ENCODE measurements at regions not wholly inside any gene's neighbourhood (a gene's known extent, or its start where the extent isn't known, plus 50 kb on each side); places are given as distances from the start of the nearest gene placed in this dataset.
A peak's percentile ranks its signal among the peaks of the same experiment; 100 is the strongest.
"Not testable (repeated sequence)": the region's sequence is repeated elsewhere in the genome, so short reads cannot be mapped to it uniquely, and the experiment has no call there.

DNA sequence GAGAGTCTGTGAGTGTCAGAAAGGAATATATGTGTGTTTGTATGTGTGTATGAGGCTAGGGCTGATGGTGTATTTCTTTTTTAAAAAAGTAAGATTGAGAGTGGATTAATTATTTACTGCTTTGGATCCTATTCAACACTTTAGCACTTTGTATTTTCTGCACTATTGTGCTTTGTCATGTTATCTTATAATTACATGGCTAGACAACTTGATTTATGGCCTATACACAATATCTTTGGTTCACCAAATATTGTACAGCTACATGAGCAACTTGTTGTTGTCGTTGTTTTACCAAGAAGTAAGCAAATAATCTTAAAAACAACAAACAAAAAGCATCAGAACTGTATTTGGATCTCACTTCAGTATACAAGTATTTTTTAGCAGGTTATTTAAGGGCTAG, 84.6 kb upstream of the TBX18 start:
- DNase-seq (ENCODE audit: insufficient read length) = no peak
- FAIRE-seq = no peak
- TF ChIP-seq POLR2A (IDR thresholded peaks at IDR 0.05; ENCODE audit: low read depth, low read length) (no peak), TAF1 (IDR thresholded peaks at IDR 0.05; ENCODE audit: borderline replicate concordance, low read depth, low read length) (no peak), POLR2AphosphoS5 (IDR thresholded peaks at IDR 0.05; ENCODE audit: low read depth, low read length) (no peak)

DNA sequence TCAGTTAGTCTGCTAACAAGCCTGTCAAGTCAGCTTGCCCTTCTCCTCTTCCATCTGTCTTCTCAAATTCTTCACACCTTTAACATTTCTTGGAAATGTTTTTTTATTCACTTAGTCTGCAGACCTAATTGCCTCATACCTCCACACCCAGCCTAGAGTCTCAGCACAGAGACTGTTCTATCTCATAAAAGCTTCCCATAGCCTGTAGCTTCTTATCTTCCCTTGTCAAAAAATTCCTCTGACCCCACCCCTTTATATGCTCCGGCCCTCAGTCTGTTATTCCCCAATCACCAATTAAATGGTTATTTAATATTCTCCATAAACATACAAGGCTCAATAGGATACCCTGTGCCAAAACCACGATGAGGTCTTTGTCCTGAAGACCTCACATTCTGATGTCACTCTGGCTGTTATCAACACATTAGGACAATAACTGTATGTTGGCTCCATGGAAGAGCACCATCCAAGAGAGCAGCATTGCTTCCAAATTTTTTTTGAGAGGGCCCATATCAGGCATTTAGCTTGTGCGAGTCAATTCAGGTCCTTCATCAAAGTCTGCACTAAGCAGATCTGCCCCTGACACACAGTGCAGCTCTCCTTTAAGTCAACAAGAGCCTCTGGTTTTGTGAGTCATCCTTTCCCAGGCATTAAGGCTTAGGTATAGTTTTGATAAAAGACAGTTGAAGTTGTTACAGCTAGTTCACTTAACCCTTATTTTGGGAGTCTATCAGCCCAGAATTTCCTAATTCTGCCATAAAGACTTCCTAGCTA, 83.2 kb upstream of the TBX18 start:
- no peak for TF ChIP-seq TAF1 (IDR thresholded peaks at IDR 0.05; ENCODE audit: borderline replicate concordance, low read depth, low read length)
- TF ChIP-seq POLR2AphosphoS5 (IDR thresholded peaks at IDR 0.05; ENCODE audit: low read depth, low read length) = no peak
- no peak for TF ChIP-seq POLR2A (IDR thresholded peaks at IDR 0.05; ENCODE audit: low read depth, low read length)
- DNase-seq (ENCODE audit: insufficient read length) (no peak), FAIRE-seq (no peak)

DNA sequence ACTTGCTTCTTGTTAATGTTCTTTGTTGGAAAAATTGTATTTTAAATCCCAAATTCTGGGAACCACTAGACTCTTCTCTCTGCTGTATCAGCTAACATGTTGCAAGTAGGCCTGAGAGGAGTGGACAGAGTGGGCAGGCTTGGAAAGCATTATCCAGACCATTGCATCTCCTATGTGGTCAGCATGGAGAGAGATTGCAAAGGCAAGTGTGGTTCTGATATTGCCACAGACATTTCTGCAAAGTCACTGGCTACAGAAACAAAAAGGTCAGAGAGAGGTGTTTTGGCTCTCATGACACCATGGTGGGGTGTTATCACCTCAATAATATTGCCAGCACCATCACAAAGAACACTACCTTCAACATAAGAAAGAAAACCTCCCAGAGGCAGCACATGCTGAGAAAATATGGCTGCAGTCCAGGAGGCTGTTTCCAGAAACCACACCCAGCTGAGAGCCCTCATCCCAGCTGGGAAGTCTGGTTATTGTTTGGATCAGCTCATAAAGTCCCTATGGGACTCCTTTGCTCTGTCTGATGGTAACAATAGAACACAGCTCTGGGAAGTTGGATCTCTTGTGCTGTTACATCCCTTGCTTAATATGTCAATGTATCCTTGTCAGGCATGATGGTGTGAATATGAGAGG, 78.2 kb upstream of the TBX18 start:
- no peak for TF ChIP-seq POLR2A (IDR thresholded peaks at IDR 0.05; ENCODE audit: low read depth, low read length)
- TF ChIP-seq TAF1 (IDR thresholded peaks at IDR 0.05; ENCODE audit: borderline replicate concordance, low read depth, low read length) = no peak
- TF ChIP-seq POLR2AphosphoS5 (IDR thresholded peaks at IDR 0.05; ENCODE audit: low read depth, low read length) = no peak
- FAIRE-seq = no peak
- DNase-seq (ENCODE audit: insufficient read length) = no peak

DNA sequence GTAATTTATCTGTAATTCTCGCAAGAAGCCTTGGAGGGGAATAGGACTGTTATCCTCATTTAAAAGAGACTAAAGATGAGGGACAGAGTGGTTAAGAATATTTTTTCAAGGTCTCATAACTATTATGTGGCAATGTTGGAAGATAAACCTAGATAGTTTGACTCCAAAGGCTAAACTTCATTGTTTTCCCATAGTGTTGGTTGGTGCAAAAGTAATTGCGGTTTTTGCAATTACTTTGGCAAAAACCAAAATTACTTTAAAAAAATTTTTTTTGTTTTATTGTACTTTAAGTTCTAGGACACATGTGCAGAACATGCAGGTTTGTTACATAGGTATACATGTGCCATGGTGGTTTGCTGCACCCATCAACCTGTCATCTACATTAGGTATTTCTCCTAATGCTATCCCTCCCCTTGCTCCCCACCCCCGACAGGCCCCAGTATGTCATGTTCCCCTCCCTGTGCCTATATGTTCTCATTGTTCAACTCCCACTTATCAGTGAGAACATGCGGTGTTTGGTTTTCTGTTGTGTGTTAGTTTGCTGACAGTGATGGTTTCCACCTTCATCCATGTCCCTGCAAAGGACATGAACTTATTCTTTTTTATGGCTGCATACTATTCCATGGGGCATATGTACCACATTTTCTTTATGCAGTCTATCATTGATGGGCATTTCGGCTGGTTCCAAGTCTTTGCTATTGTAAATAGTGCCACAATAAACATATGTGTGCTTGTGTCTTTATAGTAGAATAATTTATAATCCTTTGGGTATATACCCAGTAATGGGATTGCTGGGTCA, 72.9 kb upstream of the TBX18 start:
- not testable (repeated sequence) for DNase-seq (ENCODE audit: insufficient read length); FAIRE-seq

DNA sequence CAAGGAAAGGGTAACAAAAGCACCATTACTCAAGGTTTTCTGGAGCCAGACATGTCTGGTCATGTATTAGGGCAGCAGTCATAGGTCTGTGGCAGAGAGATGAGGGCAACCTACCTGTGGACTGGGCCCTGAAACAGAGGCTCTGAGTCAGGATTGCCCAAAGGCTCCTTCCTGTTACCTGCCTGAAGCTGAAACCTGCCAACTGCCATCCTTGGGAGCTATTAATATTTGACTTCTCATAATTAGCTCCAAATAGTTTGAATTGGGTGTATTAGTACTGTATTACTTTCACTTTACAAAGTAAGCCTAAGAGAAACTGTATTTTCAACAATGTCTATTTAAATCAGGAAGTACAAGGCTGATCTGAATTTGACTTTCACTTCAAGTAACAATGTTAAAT, 72.0 kb upstream of the TBX18 start:
- no peak for TF ChIP-seq POLR2A (IDR thresholded peaks at IDR 0.05; ENCODE audit: low read depth, low read length)
- TF ChIP-seq TAF1 (IDR thresholded peaks at IDR 0.05; ENCODE audit: borderline replicate concordance, low read depth, low read length) = no peak
- TF ChIP-seq POLR2AphosphoS5 (IDR thresholded peaks at IDR 0.05; ENCODE audit: low read depth, low read length) = no peak
- FAIRE-seq (peak; percentile 63), DNase-seq (ENCODE audit: insufficient read length) (no peak)

DNA sequence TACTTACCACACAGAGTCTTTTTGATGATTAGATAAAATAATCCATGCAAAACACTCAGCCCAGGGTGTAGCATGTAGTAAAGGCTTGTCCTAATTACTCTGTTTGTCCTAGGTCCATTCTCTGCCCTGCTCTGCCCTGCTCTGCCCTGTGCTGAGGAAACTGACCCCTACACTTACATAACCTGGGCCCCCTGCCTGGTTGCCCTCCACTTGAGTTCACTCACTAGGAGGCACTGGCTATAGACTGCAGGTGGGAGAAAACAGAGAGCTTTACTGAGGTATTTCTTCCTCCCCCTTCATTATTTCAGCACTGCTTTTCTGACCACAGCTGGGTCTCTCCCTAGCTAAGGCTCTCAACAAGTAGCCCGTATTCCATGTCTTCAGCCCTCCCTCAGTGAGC, 70.9 kb upstream of the TBX18 start:
- FAIRE-seq (no peak), DNase-seq (ENCODE audit: insufficient read length) (no peak)
- TF ChIP-seq POLR2AphosphoS5 (IDR thresholded peaks at IDR 0.05; ENCODE audit: low read depth, low read length) (no peak), POLR2A (IDR thresholded peaks at IDR 0.05; ENCODE audit: low read depth, low read length) (no peak), TAF1 (IDR thresholded peaks at IDR 0.05; ENCODE audit: borderline replicate concordance, low read depth, low read length) (no peak)

DNA sequence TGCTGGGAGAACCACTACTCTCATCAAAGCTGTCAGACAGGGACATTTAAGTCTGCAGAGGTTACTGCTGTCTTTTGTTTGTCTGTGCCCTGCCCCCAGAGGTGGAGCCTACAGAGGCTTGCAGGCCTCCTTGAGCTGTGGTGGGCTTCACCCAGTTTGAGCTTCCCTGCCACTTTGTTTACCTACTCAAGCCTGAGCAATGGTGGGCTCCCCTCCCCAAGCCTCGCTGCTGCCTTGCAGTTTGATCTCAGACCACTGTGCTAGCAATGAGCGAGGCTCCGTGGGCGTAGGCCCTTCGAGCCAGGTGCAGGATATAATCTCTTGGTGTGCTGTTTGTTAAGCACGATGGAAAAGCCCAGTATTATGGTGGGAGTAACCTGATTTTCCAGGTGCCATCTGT, 67.5 kb upstream of the TBX18 start:
- FAIRE-seq = not testable (repeated sequence)

DNA sequence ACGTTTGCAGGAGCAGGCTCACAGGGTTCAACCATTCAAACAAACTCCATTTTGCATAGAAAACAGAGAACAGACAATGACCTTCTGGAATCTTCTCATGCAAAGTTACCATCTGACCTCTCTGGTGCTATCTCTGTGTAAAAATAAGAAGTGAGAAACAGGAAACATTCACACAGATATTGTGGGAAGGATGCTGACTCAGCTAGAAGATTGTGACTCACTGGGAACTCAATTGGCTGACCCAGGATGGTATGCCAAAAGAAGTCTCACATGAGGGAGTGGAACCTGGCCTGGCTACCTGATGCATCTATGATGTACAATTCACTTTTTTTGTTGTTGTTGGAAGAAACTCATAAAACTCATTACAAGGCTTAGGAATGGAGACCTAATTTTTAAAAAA, 61.1 kb upstream of the TBX18 start:
- DNase-seq (ENCODE audit: insufficient read length) = no peak
- no peak for FAIRE-seq
- TF ChIP-seq TAF1 (IDR thresholded peaks at IDR 0.05; ENCODE audit: borderline replicate concordance, low read depth, low read length) (no peak), POLR2A (IDR thresholded peaks at IDR 0.05; ENCODE audit: low read depth, low read length) (no peak), POLR2AphosphoS5 (IDR thresholded peaks at IDR 0.05; ENCODE audit: low read depth, low read length) (no peak)

More for the DNA sequence above, 67.5 kb upstream of the TBX18 start:
- DNase-seq (ENCODE audit: insufficient read length) = not testable (repeated sequence)

DNA sequence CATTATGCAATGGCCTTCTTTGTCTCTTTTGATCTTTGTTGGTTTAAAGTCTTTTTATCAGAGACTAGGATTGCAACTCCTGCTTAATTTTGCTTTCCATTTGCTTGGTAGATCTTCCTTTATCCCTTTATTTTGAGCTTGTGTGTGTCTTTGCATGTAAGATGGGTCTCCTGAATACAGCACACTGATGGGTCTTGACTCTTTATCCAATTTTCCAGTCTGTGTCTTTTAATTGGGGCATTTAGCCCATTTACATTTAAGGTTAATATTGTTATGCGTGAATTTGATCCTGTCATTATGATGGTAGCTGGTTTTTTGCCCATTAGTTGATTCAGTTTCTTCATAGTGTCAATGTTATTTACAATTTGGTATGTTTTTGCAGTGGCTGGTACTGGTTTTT, 56.9 kb upstream of the TBX18 start:
- DNase-seq (ENCODE audit: insufficient read length); FAIRE-seq: not testable (repeated sequence)

DNA sequence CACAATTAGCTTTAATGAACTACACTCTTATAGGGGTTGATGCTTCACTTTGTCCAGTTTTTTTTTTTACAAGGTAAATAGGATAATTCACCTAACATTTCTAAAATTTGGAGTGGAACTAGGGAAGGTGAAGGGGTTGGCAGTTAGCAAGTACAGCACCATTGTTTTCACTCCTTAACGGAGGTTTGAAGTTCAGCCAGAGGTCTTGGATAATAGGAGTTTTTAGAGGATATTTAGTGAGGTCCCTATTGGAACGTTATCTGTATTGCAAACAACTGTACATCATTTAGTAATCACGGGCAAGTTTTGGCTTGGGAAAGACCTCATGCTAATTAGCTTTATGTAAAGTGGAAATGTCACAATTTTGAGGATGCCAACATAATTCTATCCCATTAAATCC, 52.3 kb upstream of the TBX18 start:
- TF ChIP-seq TAF1 (IDR thresholded peaks at IDR 0.05; ENCODE audit: borderline replicate concordance, low read depth, low read length) (no peak), POLR2A (IDR thresholded peaks at IDR 0.05; ENCODE audit: low read depth, low read length) (no peak), POLR2AphosphoS5 (IDR thresholded peaks at IDR 0.05; ENCODE audit: low read depth, low read length) (no peak)
- DNase-seq (ENCODE audit: insufficient read length) (no peak), FAIRE-seq (no peak)

DNA sequence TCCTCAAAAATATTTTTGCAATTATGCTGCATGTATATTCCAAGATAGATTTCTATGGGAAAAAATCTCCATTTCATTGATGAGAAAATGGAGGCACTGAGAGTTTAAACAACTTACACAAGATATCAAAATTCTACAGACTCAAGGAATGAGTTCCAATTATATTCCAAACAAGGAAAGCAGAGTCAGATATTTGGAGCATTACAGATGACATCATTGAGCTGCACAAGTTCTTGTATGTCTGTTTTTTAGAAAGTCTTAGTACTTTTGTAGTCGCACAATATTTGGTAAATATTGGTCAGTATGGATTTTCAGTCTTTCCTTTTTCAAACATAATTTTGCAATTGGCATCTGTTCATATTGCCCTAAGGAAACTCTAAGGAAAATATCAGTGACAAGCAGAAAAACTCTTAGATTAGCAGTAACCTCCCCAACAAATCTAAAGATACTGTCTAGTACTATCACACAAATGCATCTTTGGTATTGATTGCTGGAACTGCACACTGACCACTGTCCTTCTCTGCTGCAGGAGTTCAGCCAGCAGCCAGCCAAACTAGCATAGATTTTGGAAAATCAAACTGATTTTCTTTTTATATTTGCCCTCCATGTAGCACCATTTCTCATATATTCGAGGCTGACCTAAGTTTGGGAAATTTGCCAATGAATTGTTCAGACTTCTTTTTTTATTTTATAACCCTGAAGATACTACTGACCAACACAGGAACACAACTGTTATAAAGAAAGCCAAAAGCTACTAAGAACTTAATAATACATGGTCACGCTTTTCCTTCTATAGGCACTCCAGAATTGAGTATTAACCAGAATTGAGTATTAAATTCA, 51.7 kb upstream of the TBX18 start:
- DNase-seq (ENCODE audit: insufficient read length) = no peak
- FAIRE-seq = no peak
- no peak for TF ChIP-seq TAF1 (IDR thresholded peaks at IDR 0.05; ENCODE audit: borderline replicate concordance, low read depth, low read length)
- TF ChIP-seq POLR2AphosphoS5 (IDR thresholded peaks at IDR 0.05; ENCODE audit: low read depth, low read length) = no peak
- no peak for TF ChIP-seq POLR2A (IDR thresholded peaks at IDR 0.05; ENCODE audit: low read depth, low read length)

Measured in GM12892 (cell line).